Right lobe of liver (tissue), 4 donors: ENCODE measurements at regions not wholly inside any gene's neighbourhood (a gene's known extent, or its start where the extent isn't known, plus 50 kb on each side); places are given as distances from the start of the nearest gene placed in this dataset.

Experiments used
- POLR2A ChIP-seq: fragments of 450-650 bp; IDR thresholded peaks from one replicate; pipeline ENCODE4 v1.6.1; 2017; ENCODE audit warnings: antibody characterized with exemption, mild to moderate bottlenecking
- TF ChIP-seq, protein P1 (sequence below), 4 donors: fragments of 200-600 bp in 3 of 4; fragments of 450-650 bp in 1 of 4; IDR thresholded peaks; one replicate each; pipeline versions ENCODE4 v1.5.1 to v1.8.0; 2016 to 2022; ENCODE audit warnings: antibody characterized with exemption in 4 of 4, mild to moderate bottlenecking in 2 of 4
- donor health status: DM: no; HTN: no; CAD: no.
- donor health status: DM: no; HTN: no; CAD: no.
- donor health status: DM: no; HTN: yes; CAD: no.

- TF ChIP-seq, protein P1, sequence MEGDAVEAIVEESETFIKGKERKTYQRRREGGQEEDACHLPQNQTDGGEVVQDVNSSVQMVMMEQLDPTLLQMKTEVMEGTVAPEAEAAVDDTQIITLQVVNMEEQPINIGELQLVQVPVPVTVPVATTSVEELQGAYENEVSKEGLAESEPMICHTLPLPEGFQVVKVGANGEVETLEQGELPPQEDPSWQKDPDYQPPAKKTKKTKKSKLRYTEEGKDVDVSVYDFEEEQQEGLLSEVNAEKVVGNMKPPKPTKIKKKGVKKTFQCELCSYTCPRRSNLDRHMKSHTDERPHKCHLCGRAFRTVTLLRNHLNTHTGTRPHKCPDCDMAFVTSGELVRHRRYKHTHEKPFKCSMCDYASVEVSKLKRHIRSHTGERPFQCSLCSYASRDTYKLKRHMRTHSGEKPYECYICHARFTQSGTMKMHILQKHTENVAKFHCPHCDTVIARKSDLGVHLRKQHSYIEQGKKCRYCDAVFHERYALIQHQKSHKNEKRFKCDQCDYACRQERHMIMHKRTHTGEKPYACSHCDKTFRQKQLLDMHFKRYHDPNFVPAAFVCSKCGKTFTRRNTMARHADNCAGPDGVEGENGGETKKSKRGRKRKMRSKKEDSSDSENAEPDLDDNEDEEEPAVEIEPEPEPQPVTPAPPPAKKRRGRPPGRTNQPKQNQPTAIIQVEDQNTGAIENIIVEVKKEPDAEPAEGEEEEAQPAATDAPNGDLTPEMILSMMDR (IDR thresholded peaks at IDR 0.05) = no peak
- no peak for TF ChIP-seq POLR2A
Measured at GRCh38 chr7:17136126-17136525, 162.3 kb upstream of the AHR start.
